ENCODE measurements at regions not wholly inside any gene's neighbourhood (a gene's known extent, or its start where the extent isn't known, plus 50 kb on each side); places are given as distances from the start of the nearest gene placed in this dataset.

- TF ChIP-seq, protein P1, sequence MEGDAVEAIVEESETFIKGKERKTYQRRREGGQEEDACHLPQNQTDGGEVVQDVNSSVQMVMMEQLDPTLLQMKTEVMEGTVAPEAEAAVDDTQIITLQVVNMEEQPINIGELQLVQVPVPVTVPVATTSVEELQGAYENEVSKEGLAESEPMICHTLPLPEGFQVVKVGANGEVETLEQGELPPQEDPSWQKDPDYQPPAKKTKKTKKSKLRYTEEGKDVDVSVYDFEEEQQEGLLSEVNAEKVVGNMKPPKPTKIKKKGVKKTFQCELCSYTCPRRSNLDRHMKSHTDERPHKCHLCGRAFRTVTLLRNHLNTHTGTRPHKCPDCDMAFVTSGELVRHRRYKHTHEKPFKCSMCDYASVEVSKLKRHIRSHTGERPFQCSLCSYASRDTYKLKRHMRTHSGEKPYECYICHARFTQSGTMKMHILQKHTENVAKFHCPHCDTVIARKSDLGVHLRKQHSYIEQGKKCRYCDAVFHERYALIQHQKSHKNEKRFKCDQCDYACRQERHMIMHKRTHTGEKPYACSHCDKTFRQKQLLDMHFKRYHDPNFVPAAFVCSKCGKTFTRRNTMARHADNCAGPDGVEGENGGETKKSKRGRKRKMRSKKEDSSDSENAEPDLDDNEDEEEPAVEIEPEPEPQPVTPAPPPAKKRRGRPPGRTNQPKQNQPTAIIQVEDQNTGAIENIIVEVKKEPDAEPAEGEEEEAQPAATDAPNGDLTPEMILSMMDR (IDR thresholded peaks at IDR 0.05; ENCODE audit: low read depth, low read length, poor library complexity, severe bottlenecking), result no peak
- no peak for TF ChIP-seq EZH2phosphoT487 (IDR thresholded peaks at IDR 0.05; ENCODE audit: borderline replicate concordance, low read length)
Measured at GRCh38 chr2:128894896-128895295, 576.2 kb upstream of the HS6ST1 start.

All from DOHH2 (cell line).